OCI-M1 (cell line): ENCODE measurements at regions not wholly inside any gene's neighbourhood (a gene's known extent, or its start where the extent isn't known, plus 50 kb on each side); places are given as distances from the start of the nearest gene placed in this dataset.

Experiments
- DNase-seq: peaks from one replicate; lab custom pipeline; 2025; lab: John Stamatoyannopoulos, UW

- no peak for DNase-seq
These were observed 231.7 kb upstream of the AJAP1 start for GRCh38 chr1:4422504-4423289.

DNA sequence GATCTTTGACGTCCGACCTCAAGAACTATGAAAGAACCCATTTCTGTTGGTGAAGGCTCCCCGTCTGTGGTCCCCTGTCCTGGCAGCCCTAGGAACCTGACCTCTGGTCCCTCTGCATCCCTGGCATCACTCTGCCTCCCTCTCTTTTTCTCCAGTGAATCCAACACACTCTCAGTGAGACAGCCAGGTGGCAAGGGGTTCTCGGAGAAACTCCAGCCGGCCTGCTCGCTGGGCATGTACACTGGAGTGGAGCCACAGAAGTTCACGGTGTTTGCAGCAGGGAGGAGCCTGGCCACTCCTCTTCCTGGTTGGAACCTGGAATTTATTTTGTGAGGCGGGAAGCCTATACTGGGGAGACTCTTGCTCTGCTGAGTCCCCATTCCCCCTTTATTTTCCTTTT, 230.2 kb upstream of the AJAP1 start:
- DNase-seq, result no peak

DNA sequence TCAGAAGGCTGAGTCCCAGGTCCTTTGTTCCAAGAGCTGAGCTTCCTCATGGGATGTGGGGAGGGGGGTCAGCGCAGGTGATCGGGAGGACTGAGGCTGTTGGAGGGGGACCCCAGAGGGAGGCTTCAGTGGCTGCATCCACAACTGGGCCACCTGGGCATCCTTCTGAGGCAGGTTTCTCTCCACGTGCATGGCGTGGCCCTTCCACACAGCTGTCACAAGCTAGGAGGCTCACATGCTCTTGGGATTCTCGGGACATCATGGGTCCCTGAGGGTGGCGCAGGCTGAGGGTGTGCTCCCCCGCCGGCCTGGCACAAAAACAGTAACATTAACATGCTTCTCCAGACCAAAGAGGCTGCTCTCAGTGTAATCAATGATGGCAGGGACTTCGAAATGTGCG, 229.6 kb upstream of the AJAP1 start:
- DNase-seq, result no peak

- DNase-seq, result no peak
These were observed 228.5 kb upstream of the AJAP1 start for GRCh38 chr1:4425892-4426291.

DNA sequence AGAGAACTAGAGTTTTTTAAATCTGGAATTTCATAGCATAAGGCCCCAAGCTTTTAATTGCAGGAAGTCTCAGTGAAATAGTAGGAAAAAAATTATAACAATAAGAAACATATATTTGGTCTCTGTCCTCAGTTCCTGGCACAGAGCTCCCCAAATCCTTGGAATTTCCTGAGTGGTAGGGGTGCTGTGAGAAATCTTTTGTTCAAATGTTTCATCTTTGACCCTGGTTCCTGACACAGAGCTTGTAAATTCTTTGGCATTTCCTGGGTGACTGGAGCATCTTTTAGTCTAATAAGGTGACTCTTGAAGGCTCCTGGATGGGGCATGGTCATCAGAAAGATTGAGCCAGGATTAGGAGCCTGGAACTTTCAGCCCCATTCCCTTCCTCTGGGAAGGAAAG, 225.7 kb upstream of the AJAP1 start:
- DNase-seq, result no peak

DNA sequence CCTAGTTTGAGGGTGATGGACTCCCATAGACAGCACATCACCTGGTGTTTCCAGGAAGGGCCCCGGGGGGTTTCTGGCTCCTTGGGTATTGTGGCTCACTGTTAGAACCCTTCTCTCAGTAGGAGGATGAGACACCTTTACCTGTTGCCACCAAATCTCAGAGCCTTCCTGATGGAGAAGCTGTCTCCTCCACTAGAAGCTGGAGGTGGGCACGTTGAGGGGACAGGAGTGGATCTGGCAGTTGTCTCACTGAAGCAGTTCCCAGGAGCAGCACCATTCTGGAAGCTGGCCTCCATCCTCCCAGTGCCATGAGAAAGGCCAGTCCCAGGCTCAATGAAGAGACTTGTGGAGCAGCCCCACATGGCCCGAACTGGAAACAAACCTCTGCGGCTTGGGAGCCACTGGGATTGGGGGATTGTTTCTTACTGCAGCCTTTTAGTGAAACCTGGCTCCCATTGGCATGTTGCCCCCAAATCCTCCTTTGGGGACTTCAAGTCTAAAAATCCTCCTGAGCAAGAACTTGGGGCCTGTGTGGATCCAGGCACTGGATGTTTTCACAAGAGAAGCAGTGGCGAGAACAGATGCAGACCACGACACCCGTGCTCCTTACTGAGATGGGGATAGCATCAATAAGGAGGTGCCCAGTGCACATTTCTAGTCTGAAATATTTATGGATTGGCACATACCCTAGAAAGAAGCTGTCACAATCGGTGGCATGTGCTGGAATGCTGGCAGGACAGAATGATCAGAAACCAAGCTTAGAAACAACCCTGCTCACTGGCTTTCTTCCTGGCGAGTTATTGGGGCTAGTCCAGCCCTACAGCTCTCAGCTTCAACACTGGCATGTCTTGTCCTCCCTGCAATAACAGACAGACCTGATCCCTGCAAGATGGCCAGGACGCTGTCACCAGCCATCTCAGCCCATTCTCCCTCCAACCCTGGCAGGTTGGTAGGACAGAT, 223.7 kb upstream of the AJAP1 start:
- no peak for DNase-seq

DNA sequence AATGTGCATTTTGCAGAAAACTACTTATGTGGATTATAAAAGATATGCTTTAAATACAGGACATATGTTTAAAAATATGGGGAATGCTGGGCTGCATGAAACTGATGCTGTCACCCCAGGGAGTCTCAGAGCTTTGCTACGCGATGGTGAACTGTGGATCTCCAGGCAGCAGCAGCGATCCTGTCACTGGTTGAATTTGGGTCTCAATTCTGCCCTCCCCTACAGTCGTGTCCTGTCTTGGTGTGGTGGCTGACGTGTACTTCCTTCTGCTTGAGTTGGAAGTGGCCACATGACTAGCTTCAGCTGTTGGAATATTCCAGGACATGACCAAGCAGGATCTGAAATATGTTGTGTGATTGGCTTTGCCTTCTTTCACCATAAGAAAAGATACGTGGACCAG, 222.9 kb upstream of the AJAP1 start:
- no peak for DNase-seq

- no peak for DNase-seq
These were observed 221.3 kb upstream of the AJAP1 start for GRCh38 chr1:4433075-4433474.

GRCh38 chr1:4444086-4444485, 210.3 kb upstream of the AJAP1 start:
- no peak for DNase-seq

DNA sequence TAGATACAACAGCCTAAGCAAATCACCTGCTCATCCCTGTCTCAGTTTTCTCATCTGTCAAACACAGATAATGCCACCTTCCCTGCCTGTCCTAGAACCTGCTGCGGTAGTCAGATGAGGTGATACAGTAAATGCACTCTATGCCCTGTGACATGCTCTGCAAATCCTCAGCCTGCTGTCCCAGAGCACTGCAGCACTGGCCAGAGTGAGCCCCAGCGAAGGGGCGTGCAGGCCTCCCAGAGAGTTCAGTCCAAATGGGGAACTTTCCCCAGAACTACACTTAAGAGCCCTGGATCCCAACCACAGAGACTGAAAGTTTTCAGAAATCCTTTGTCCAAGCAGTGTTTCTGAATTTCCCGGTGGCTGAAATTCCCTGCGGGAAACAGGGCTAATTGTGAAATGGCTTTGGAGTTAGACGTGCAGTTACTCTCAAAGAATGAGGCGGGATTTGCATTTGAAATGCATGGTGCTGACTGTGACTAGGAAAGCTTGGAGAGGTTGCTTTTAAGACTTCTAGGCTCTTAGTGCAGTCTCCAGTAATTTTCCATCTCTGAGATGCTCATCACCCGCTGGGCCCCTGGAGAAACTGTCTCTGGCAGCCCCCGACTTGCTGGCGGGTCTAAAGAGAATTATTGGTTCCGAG, 206.5 kb upstream of the AJAP1 start:
- no peak for DNase-seq

- DNase-seq, result no peak
These were observed 204.4 kb upstream of the AJAP1 start for GRCh38 chr1:4449972-4450371.

DNA sequence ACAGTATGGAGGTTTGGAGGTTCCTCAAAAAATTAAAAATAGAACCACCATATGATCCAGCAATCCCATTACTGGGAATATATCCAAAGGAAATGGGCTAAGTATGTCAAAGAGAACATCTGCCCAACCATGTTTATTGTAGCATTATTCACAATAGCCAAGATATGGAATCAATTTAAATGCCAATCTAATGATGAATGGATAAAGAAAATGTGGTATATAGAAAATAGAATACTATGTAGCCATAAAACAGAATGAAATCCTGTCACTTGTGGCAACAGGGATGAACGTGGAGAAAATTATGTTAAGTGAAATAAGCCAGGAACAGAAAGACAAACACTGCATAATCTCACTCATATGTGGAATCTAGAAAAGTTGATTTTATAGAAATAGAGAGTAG, 201.7 kb upstream of the AJAP1 start:
- DNase-seq, result no peak

DNA sequence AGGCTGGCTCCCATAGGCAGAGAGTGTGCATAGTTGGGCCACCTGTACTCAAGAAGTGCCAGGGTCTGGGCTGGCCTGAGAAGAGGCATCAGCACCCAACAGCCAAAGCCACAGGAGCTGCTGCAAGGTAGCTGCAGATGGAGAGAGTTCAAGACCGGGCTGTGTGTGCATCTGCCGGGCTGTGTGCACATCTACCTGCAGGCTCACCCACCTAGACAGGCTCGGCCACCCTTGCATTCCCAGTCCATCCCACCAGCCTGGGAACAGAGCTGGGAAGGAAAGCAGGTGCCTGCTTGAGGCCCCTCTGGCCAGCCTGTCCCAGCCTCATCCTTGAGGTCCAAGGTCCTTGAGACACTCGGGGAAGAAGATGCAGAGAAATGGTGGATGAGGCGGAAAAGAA, 194.4 kb upstream of the AJAP1 start:
- no peak for DNase-seq

- no peak for DNase-seq
These were observed 193.8 kb upstream of the AJAP1 start for GRCh38 chr1:4460651-4461050.

DNA sequence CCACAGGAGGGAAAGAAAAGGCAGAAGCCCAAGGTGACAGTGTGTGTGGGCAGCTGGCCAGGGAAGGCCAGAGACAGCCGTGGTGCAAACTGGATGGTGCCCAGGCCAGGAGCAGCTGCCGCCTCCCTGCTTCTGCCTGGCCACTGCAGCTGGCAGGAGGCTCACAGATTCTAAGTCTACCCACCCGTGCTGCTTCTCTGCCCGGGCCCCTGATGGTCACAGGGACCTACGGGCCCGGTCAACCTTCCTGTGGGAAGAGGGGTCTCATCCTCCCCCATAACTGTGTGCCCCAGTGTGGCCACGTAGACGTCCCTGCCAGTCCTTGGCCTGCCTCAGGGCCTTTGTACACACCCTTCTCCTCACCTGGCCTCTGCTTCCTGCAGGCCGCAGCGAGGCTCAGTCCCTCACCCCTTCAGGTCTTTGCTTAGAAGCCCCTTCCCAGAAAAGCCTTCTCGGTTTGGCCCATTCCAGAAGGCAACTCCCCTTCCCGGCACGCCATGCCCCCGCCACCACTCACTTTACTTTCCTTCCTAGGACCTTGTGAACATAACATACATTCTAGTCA, 192.6 kb upstream of the AJAP1 start:
- no peak for DNase-seq

GRCh38 chr1:4462831-4463484, 191.5 kb upstream of the AJAP1 start:
- no peak for DNase-seq

DNA sequence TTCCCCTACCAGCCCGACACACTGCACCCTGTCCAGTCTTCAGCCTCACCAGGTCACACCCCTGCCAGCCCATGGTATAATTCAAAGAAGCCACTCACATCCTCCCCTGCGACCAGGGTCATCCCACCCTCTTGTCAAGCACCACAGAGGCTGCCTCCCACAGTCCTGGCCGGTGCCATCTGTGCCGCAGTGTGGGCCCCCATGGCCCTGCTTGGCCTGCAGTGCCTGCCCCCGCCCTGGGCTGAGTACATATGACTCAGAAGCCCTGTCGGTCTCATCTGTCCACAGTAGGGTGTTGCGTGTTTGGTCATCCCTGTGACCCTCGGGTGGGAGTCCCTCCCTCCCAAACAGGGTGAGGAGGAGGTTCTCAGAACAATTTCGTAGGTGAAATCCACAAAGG, 190.8 kb upstream of the AJAP1 start:
- no peak for DNase-seq

GRCh38 chr1:4464478-4464877, 189.9 kb upstream of the AJAP1 start:
- no peak for DNase-seq

DNA sequence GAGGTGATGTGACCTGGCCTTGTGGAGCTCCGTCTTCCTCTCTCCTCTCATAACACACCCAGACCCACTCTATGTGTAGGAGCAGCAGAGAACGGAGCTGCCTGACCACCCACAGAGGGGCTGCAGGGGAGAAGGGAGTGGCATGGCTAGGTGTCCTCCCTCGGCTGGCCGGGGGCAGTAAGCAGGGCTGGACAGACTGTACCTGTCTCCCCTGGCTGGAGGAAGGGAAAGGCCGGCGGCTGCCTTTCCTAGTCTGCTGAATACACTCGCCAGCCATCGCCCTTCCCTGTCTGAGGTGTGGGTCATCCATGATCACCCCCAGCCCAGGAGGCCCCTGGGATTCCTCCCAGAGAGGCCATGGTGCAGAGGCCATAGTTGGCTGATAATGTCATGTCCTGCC, 187.2 kb upstream of the AJAP1 start:
- DNase-seq, result no peak

DNA sequence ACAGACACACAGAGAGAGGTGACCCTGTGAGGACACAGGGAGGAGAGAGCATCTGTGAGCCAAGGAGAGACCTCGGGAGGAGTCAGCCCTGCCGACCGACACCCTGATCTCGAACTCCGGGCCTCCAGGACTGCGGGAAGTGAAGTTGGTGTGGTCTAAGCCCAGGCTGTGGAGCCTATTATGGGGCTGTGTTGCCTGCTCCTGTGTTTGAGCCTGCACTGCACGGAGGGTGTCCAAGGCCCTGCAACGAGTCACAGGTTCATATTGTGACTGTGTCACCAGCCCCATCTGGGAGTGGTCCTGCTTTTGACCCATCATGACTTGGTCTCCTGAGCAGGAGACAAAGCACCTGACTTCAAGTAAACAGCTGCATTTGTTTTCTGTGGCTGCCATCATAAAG, 186.0 kb upstream of the AJAP1 start:
- no peak for DNase-seq

GRCh38 chr1:4468804-4469514, 185.4 kb upstream of the AJAP1 start:
- no peak for DNase-seq
